ENCODE measurements at regions not wholly inside any gene's neighbourhood (a gene's known extent, or its start where the extent isn't known, plus 50 kb on each side); places are given as distances from the start of the nearest gene placed in this dataset.
"Not testable (repeated sequence)": the region's sequence is repeated elsewhere in the genome, so short reads cannot be mapped to it uniquely, and the experiment has no call there.

DNA sequence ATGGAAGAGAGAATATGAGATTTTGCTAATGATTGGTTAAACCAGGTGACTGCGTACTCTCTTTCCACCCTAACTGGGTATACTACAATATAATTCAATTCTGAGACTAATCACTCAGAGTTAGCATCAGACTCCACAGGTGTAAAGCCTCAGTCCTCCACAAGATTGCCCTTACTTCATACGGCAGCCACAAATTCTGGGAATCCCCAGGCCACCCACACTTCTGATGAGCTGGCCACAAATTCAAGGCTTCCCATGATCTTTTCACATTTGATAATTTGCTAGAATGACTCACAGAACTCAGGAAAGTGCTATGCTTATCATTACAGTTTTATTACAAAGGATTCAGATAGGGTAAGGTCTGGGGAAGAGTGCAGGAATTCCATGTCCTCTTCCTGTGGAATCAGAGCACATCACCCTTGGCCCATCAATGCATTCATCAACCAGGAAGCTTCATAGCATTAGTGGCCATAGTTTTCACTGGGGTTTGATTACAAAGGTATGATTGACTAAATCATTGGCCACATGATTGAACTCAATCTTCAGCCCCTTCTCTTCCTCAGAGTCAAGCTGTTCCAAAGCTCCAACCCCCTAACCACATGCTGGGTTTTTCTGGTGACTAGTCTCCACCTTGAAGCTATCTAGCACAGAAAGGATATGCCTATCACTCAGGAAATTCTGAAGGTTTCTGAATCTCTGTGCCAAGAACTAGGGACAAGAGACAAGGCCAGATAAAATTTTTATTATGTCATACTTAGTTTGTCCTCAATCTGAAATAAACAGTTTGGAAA is 131.7 kb downstream of the HHIPL2 start:
- no peak for DNase-seq (ENCODE audit: low spot score)

DNA sequence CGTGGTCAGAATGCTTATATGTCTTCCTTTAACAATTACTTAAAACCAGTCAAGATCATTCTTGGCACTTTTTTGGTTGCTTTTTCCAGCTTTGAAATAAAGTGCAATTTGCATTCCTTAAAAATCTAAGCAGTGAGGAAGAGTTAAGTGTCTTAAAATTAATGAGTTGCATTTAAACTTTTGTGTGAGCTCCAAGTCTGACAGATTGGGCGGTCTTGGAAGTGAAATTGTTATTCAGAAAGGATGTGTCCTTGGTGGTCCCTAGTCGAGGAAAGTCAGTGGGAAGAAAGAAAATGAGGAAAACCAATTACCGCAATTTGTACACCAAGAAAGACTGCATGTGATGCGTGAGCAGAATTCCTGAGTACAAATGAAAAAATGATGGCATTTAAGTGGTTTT is 132.5 kb downstream of the HHIPL2 start:
- DNase-seq (ENCODE audit: low spot score): no peak

DNA sequence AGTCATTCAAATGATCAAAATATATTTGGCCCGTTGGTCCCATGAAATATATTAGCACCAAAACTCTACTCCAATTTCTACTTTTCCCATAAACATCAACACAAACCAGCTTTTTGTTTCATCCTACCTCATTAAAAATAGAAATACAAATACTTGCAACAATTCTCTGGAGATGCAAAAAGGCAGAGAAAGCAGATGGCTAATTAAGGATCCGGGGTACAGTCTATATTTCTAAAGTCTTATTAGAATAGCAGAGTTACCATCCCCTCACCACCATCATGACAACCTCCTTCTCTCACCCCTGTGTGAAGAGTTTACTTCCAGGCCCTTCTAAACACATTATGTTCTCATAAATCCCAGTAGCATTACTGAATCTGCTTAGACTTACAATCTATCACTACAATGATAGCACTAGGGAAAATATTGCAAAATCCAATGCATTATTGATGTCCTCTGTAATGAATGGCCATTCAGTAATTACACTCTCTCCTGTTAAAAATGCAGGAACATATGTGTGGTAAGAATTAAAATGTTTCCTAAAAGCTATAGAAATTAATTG is 133.8 kb downstream of the HHIPL2 start:
- no peak for DNase-seq (ENCODE audit: low spot score)

DNA sequence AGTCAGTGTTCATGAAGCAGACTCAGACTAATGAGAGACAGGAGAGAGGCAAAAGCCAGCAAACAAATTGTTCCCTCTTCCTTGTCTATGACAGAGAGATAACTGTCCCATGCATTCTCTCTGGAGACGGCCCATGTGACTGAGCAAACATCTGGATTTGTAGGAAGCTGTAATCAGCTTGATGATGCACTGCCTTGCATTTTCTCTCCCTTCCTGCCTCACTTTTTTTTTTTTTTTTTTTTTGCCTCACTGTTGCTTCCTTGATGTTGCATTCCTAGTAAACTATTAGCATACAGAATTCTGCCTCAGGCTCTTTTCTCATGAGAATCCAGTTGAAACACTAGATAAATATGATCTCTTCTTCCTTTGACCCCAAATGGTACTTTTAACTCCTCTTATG is 134.5 kb downstream of the HHIPL2 start:
- no peak for DNase-seq (ENCODE audit: low spot score)

DNA sequence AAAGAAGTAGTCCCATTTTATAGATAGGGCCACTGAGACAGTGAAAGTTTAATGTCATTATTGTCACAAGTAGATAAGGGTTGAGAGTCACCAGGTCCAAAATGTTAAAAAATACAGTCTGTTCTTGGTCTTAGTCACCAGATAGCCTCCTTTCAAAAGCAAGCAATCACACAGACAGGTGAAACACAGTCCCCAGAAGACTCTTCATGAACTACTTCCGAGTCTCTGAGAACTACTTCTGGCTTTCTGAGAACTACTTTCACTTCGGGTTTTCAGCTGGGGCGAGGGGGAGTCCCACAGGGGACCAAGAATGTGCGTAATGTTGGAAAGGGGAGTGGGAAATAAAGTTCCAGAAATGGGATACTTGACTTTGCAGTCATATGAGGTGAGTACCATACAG is 143.2 kb downstream of the HHIPL2 start:
- no peak for DNase-seq (ENCODE audit: low spot score)

DNA sequence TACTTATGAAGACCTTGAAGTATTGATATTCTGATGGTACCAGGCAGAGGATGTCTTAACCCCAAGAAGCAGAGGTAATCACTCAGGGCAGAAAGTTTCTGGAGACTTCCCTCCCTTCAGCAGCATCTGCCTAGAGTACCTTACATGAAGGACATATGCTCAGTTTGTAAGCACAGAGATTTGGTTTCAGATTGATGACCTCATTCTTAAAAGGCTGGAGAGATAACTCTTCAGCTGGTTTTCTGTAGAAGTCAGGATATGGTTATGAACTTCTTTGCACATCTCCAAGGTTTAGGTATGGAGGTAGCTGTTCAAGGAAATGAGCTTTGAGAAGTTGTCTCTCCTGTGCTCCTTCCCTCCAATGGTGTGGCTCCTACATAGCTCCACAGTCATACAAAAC is 148.7 kb downstream of the HHIPL2 start:
- DNase-seq (ENCODE audit: low spot score): no peak

DNA sequence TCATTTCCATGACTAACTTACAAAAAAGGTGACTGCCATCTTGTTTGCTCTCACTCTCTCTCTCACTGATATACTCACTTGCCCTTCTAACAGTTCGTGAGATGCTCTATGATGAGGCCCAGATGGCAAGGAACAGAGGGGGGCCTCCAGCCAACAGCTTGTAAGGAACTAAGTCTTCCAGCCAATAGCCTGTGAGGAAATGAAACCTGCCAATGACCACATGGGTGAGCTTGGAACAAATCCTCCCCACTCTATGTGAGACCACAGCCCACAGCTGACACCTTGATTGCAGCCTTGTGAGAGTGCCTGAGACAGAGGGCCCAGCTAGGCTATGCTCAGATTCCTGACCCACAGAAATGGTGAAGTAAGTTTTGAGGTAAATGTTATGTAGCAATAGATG is 153.7 kb downstream of the HHIPL2 start:
- no peak for DNase-seq (ENCODE audit: low spot score)

DNA sequence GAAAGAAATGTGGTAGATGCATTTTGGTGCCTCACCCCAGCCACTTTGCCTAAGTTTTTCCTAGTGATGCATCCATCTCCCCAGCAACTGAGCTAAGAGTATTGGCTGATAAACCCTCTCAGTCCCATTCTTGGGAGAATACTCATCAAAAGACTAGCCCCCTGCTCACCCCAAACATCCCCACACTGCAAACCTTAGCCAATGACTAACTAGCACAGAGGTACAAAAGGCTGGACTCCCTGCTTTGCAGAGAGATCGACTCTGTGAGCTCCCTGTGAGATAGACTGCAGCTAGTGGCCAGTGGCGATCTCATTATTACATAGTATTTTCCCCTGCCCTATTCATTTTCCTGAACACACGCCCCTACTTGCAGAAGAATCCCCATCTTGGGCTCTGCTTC is 155.3 kb downstream of the HHIPL2 start:
- no peak for DNase-seq (ENCODE audit: low spot score)

DNA sequence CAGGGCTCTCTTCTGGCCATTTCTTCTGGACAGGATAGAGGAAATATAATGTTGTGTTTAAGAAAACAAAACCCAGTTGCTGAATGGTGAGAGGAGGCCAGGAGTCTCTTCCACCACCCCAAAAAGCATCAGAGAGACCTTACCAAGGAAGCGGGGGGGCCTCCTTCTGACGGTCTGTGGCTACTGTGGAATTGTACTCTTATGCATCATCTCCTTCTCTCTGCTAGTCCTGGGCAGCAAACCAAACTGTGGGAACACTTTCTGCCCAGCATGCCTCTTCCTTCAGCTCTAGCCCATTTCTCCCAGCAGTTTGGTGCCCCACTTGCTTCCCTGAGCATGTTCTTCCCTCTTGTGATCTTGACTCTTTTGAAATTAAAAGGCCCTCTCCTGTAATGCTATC is 157.7 kb downstream of the HHIPL2 start:
- no peak for DNase-seq (ENCODE audit: low spot score)

DNA sequence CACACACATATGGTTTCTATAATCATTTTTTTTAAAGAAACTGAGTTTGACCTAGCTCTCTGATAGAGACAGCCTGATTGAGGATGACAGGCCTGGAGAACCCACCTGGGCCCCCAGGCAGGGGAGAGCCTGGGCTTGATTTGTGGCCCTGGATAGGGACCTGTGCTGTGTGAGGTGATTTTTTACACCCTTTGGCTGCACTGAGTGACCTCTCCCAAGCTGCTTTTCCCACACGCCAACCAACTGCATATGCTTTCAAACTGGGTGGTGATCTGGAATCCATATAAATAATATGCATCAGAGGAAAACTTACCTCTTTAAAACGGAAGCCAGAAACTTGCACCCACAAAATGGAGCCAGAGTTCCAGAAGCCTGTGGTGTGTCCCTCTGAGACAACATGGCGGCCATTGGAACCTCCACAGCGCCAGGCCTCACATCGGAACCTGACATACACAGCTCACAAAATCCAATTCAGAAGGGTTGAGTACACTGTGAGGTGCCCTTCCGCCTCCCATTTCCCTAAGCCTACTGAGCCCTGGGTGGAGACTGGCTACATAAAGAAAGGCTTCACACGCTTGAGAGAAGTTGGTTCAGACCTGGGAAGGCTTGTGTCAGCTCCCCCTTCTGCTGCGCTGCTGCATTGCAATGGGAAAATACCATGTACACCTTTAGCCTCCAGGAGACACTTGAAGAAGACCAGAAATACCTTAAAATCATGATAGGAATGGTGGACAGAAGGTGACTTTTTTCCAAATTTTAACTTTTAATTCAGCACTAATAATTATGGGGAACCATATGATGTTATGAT is 160.7 kb downstream of the HHIPL2 start:
- no peak for DNase-seq (ENCODE audit: low spot score)

DNA sequence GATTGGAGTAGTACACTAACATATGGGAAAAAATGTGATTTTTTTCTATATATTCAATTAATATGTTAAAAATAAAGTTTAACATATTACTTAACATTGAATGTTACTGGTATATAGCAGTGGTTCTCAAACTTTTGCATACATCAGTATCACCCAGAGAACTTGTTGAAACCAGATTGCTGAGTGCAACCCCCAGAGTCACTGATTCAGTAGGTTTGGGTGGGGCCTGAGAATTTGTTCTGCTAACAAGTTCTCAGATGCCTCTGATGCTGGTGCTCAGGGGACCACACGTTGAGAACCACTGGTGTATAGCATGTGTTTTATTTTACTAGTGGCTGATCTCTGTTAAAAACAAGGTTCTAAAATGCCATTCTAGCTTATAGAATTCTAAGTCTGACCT is 161.9 kb downstream of the HHIPL2 start:
- no peak for DNase-seq (ENCODE audit: low spot score)

DNA sequence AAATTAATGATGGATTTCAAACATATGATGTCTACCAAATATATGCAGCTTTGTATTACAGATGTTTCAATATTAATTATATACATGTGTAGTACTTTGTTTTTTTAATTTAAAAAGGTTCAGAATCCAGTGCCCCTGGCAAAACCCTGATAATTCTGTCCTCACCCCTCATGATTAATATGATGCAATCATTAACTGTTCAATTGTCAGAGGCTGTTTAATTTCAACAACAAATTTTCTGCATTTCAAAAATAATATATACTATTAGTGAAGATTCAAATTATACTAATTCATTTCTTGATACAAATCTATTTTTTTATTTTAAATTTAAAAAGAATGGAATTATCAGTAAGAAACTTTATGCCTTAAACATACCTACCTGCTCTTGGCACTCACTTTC is 162.6 kb downstream of the HHIPL2 start:
- DNase-seq (ENCODE audit: low spot score): no peak

DNA sequence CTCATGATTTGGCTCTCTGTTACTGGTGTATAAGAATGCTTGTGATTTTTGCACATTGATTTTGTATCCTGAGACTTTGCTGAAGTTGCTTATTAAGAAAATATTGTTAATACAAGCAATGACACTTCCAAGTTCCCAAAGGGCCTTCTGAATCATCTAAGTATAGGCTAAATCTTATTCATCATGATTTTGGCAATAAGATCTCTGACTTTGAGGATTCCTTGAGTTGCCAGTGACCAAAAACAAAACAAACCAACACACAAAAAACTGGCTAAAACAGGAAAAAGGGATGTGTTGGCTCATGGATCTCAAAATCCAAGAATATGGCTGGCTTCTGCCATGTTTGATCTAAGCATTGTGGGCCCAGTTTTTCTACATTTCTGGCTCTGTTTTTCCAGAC is 163.4 kb downstream of the HHIPL2 start:
- DNase-seq (ENCODE audit: low spot score): no peak

DNA sequence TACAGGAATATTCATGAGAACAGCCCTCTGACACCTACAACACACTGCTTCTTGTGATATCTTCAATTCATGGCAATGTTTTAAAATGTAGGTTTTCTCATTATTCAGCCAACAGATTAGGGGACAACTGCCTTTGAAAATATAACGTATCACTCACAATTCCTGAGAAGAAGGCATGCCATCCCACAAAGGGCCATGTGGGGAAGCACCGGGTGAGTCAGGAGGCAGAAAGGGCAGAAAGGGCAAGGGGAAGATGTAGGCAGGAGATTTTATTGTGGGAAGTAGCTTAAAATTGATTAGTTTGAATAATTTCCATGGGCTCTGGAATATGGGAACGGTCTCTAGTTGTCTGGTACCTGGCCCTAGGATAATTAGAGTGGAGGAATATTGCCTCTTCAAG is 165.7 kb downstream of the HHIPL2 start:
- no peak for DNase-seq (ENCODE audit: low spot score)

DNA sequence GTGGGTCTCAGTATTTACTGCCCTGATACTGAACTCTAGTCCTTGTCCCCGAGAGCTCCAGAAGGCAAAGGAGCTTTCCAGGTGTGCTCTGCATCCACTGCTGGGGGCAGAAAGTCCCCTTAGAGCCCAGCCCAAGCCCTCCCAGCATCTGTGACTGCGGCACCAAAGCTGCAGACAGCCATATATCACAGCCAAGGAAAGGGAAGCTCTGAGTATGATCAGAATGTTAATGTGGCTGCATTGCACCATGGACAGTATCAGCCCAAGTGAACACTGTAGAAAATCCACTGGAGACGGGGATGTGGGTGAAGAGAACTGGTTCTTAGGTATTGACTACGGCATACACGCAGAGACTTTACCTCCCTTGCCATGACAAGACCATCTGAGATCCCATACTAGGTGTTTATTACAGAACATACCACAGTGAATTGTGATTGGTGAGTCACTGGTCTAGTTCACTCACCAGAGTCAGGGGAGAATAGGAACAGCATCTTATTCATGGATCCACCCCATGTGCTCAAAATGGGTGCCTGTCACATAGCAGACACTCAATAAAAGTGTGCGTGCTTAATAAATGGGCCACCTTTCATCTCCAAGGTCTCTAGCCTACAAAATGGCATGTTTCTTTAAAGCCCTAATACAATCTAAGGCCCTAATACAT is 170.3 kb downstream of the HHIPL2 start:
- DNase-seq (ENCODE audit: low spot score): no peak

DNA sequence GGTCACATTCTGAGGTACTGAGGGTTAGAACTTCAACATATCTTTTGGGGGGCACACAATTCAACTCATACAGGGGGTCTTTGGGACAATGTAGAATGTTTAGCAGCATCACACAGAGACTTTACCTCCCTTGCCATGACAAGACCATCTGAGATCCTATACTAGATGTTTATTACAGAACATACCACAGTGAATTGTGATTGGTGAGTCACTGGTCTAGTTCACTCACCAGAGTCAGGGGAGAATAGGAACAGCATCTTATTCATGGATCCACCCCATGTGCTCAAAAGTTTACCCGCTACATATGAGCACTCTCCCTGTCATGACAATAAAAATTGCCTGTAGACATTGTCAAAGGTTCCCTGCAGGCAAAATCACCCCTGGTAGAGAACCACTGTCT is 171.1 kb downstream of the HHIPL2 start:
- DNase-seq (ENCODE audit: low spot score): not testable (repeated sequence)

DNA sequence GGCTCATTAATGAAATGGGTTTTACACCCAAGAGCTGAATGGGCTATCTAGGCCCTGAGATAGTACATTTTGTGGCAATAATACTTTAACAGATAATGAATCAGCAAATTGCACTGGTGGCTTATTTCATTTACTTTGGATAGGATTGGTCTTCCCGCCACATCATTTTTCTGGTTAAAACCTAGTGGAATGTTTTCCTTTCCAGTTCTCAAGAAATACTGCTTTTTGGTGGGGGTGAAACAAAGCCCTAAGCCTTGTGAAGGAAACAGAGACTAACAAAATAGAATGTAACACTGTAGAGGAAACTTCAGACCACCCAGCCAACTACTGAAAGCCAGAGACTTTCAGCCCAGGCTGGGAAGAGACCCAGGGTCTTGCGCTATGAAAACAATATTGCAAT is 172.2 kb downstream of the HHIPL2 start:
- DNase-seq (ENCODE audit: low spot score): no peak

DNA sequence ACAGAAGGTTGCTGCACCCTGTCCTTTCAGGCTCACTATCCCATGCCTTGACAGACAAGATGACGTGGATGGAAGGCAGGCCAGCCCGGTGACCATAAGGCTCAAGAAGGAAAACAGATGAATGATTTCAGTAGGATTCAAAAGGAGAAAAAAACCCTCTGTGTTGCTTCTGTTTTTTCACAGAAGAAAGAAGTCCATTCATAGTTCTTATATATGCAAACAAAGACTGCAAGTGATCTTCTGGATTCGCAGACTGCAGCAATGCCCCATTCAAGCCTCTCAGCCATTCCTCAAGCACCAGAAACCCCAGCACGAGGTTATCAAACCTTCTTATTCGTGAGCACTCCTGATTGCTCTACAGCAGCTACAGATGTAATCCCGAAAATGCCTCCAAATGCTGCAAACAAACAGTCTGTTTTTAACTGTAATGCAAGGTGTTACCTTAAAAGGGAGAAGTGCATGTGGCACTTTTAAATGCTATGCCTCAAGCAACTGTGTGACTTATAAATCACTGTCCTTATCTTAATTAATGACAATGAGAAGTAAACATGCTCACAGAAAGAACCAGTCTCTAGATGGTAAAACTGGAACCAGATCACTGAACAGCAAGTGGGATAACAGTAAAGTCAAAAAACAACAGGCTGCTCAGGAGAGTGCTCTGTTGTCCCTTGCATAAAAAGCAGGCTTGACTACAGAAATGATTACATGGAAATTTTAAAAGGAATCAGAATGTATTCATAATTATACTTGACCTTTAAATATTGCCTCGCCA is 173.9 kb downstream of the HHIPL2 start:
- no peak for DNase-seq (ENCODE audit: low spot score)

DNA sequence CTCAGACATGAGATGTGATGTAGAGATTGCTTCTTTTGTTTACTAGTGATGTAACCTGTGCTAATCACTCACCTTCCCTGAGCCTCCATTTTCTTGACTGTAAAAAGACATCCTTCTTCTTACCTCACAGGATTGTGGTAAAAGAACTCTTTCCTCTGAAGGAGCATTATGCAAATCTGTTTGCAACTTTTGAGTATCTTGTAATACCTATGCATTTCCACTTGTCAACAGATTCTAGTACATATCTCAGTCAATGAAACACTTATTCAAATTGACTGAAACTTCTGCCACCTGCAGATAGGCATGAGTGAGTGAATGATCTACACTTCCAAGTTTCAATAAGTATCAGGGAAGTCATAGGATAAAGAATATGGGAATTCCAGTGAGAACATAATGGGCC is 174.7 kb downstream of the HHIPL2 start:
- DNase-seq (ENCODE audit: low spot score): no peak

DNA sequence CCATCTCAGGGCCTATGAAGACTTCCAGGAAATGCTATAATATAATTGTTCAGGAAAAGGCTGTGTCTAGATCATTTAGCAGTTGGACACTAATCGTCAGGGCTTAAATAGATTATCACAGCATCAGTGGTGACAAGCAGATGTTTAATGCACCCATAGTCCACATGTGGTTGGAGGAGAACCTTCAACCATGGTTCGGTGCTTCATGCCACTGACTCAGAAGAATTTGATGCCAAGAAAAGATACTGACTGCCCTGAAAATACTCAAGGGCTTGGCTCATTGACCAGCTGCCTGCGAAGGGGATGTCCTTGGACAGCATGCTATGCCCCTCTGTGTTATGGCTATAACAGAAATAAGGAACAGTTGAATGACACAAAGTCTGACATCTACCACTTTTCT is 175.7 kb downstream of the HHIPL2 start:
- no peak for DNase-seq (ENCODE audit: low spot score)

DNA sequence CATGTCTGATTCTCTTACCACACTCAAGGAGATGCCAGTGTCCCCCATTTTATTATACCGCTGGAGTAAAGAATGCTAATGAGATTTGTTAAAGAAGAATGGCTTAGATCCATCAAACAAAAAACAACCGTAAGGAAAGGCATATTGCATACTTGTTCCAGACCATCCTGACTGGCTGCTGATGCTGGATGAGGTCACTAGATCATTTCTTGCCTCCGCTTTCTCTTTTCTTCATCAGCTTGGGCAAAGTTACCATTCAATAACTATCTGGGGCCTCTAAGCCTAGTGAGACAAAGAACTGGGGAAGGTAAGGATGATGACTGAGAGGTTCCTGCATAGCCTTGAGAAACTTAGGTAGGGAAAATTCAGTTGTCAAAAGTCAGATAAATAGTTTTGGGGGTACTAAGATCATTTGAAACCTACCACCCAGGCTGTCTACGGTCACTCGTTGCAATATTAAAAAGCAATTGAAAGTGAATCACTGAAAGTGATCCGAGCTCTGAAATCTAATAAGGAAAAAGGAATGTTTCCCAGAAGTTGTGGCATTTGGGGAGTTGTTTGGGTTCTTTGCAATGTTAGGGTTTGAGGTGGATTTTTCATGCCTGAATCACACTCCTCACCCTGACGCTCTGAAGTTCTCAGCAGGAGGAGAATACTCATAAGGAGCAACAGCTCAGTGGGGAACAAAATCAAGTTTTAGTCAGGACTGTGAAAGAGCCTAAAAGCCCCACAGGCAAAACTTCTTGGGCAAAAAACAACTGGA is 176.8 kb downstream of the HHIPL2 start:
- peak; percentile 72 for DNase-seq (ENCODE audit: low spot score)

Data from hepatic stellate cell (primary cell).